Adipose tissue (tissue), 3 donors: ENCODE measurements at regions not wholly inside any gene's neighbourhood (a gene's known extent, or its start where the extent isn't known, plus 50 kb on each side); places are given as distances from the start of the nearest gene placed in this dataset.

Experiments used
- H3K27ac ChIP-seq: one replicate; pipeline ENCODE4 v1.5.1; 2013; ENCODE audit warnings: low read depth, low read length
- WGBS, 3 donors: extraction: QIAGEN DNeasy Blood & Tissue Kit; methylation state at CpG; one replicate each; pipeline ENCODE4 v1.1.7; 2013; 5-methylcytosine and 5-hydroxymethylcytosine counted together
- donor health status: healthy with polysubstance abuse.
- donor health status: Bipolar disorder and iron deficiency.
- donor health status: healthy.

DNA sequence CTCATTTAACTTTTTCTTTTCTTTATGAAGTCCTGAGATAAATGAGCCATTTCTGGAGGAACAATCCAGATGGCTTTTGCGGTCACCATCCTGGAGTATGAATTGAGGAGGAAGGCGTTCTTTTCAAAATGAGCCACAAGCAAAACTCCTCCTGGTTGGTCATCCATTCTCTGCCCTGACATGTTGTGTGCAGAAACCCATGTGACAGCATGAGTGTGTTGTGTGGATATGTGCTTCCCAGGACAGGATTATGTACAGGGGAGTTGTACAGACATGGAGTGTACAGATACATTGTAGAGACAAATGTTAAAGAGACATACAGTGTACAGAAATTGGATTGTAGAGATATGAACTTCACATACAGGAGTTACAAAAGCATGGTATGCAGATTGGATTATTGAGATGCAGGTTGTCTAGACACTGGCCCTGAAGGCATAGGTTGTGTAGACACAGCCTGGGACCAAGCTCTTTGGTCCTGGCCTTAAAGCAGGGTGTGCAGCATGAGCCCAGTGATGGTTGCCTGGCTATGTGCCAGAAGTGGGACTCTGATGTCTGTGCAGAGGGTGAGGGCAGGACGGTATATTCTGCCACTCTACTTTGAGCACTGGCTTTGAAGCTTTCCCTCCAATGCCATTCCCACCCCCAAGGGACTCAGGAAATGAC is 178.5 kb upstream of the ZBED5 start:
- WGBS, 3 donors, result 86 to 97% (median 90%) methylated on average over 3 of the region's 3 CpGs
- no peak overlapping the region for H3K27ac ChIP-seq

- H3K27ac ChIP-seq, result no peak overlapping the region
- 70 to 100% (median 89%) methylated on average over 1 of the region's 1 CpG for WGBS, 3 donors
These were observed 177.5 kb upstream of the ZBED5 start for GRCh38 chr11:11035331-11035730.

GRCh38 chr11:11034476-11034875 is 176.6 kb upstream of the ZBED5 start:
- 59 to 68% (median 61%) methylated on average over 5 of the region's 5 CpGs for WGBS, 3 donors
- H3K27ac ChIP-seq, result no peak overlapping the region

DNA sequence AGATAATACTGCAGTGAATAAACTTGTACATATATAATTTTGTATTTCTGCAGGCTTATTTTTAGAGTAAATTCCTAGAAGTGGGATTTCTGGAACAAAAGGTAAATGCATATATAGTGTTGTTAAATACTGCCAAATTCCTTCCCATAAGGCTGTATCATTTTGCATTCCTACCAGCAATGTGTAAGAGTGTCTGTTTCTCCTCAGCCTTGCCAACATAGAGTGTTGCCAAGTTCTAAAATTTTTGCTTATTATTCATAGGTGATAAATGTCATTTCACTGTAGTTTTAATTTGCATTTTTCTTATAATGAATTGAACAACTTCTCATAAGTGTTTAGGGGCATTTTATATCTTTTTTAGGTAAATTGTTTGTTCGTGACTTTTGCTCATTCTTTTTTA is 174.2 kb upstream of the ZBED5 start:
- no peak overlapping the region for H3K27ac ChIP-seq
- WGBS, 3 donors, result 76 to 93% (median 90%) methylated on average over 1 of the region's 1 CpG

DNA sequence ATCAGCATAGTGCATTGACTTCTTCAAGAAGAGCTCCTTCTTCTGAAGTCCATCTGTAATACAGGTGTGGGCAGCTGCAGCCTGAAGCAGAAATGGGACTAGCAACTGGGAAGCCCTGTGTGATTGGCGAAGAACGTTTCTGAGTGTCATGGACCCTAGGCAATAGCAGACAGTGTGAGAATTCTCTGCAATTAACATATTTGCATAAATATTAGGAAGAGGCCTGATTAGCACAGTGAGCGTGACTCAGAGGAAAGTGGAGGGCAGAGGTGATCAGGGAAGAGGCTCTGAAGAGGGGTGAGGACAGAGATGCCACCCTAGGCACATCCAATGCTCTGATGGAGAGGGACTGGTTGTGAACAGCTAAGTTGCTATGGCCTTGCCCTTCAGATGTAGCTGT is 171.2 kb upstream of the ZBED5 start:
- WGBS, 3 donors, result 85 to 94% (median 87%) methylated on average over 3 of the region's 3 CpGs
- H3K27ac ChIP-seq, result no peak overlapping the region

DNA sequence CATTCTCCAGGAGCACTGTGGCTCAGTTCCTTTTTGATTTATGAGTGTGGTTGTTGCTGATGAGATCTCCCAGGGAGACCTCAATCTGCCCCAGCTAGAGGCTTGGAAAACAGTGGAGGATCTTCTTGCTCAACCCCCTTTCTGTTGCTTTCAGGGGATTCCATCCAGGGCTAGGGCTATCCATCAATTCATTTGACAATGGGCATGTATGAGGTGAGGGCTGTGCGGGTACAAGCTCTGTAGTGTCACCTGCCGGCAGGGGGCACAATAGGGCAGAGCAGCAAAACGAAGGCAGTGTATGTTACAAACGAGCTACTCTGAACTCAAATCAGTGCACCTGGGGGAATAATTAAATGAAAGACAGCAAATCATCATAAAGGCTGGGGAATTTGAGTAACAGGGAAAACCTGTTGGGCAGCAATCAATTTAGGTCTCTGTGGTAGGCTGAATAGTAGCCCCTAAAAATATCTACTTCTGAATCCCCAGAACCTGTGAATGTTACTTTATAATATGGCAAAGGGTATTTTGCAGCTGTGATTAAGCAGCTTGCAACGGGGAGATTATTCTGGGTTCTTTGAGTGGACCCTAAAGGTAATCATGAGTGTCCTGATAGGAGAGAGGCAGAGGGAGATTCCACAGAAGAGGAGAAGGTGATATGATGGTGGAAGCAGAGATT is 170.3 kb upstream of the ZBED5 start:
- H3K27ac ChIP-seq, result no peak overlapping the region
- WGBS, 3 donors, result 20 to 26% (median 24%) methylated on average over 5 of the region's 5 CpGs

DNA sequence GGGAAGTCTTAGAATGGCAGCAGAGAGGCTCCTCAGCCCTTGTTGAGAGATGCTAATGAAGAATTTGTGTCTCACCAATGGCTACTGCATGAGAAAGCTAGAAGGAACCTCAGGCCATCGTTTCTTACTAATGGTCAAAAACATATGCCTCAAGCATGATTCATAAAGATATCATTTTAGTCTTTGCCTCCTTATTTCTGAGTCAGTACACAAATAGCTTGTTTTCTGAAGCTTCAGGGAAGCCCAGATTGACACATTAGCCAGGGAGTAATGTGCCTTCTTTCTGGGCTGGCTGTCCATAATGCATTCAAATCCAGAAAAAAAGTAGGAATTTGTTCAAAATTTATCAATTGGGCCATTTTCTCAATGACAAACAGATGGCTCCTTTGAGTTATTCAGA is 169.4 kb upstream of the ZBED5 start:
- WGBS, 3 donors, result 43 to 58% (median 57%) methylated on average over 1 of the region's 1 CpG
- H3K27ac ChIP-seq, result no peak overlapping the region

DNA sequence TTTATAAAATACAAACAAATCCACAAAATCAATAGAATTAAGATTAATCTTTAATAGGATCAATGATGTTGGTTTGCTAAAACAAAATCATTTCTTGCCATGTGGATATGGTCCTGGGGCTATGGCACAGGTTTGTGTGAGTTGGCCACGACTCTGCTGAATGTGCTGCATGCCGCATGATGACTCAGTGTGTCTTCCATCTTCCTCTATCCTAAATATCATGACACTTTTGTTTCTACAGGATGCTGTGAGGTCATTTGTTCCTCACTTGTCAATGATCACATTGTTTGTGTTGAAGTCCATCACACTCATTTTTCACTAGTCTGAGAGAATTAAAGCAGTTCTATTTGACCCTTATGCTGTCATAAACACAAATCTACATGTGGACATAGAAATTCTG is 167.2 kb upstream of the ZBED5 start:
- 68 to 75% (median 72%) methylated on average over 2 of the region's 2 CpGs for WGBS, 3 donors
- no peak overlapping the region for H3K27ac ChIP-seq

DNA sequence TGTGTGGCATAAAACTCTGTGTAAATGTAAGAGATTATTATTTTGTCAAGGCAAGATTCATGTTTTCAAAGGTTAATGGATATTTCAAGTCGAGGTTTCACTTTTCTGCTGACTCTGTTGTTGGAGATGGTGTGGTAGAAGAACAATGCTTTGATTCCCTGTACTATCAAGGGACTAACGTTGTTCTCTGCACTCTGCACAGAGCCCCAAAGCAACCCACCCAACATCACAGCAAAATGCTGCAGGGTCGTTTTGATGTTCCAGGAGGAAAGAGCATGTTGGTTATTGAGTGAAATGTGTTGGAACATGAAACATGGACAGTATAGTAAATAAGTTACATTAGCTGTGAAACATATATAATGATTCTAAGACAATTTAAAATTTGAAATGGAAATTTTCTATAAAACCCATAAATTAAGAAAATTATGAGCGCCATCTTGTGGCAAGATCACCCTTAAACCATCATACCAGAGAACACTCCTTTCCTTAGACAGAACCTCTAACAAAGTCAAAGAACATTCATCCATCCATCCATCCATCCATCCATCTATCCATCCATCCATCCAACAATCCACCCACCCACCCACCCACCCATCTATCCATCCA is 164.4 kb upstream of the ZBED5 start:
- 18% methylated on average over 4 of the region's 4 CpGs for WGBS, 3 donors
- H3K27ac ChIP-seq, result no peak overlapping the region

- WGBS, 3 donors, result 44 to 67% (median 48%) methylated on average over 4 of the region's 4 CpGs
- no peak overlapping the region for H3K27ac ChIP-seq
These were observed 163.7 kb upstream of the ZBED5 start for GRCh38 chr11:11021563-11021962.

- H3K27ac ChIP-seq, result no peak overlapping the region
- whole genome bisulfite sequencing, 3 donors, result 55 to 62% (median 62%) methylated on average over 6 of the region's 6 CpGs
These were observed 162.9 kb upstream of the ZBED5 start for GRCh38 chr11:11020747-11021149.

DNA sequence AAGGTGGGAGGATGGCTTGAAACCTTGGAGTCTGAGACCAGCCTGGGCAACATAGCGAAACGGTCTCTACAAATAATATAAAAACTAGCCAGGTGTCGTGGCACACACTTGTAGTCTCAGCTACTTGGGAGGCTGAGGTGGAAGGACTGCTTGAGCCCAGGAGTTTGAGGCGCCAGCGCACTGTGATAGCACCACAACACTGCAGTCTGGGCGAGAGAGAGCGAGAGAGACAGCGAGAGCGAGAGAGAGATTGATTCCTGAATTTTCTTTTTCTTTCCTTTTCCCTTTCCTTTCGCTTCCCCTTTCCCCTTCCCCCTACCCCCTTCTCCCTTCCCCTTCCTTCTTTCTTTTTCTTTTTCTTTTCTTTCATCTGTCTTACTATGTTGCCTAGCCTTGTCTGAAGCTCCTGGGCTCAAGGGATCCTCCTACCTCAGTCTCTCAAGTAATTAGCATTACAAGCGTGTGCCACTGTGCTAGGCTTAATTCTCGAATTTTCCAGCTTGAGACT is 162.4 kb upstream of the ZBED5 start:
- 87 to 93% (median 92%) methylated on average over 12 of the region's 12 CpGs for WGBS, 3 donors
- H3K27ac ChIP-seq, result no peak overlapping the region

- H3K27ac ChIP-seq, result no peak overlapping the region
These were observed 159.1 kb upstream of the ZBED5 start for GRCh38 chr11:11016943-11017342.

- 80 to 94% (median 89%) methylated on average over 2 of the region's 2 CpGs for WGBS, 3 donors
- H3K27ac ChIP-seq, result no peak overlapping the region
These were observed 158.2 kb upstream of the ZBED5 start for GRCh38 chr11:11016068-11016467.

GRCh38 chr11:11011617-11012016 is 153.8 kb upstream of the ZBED5 start:
- WGBS, 3 donors, result 70 to 87% (median 85%) methylated on average over 5 of the region's 5 CpGs
- H3K27ac ChIP-seq, result no peak overlapping the region

GRCh38 chr11:11010624-11011127 is 152.8 kb upstream of the ZBED5 start:
- WGBS, 3 donors, result 10 to 23% (median 15%) methylated on average over 7 of the region's 8 CpGs
- H3K27ac ChIP-seq, result no peak overlapping the region

DNA sequence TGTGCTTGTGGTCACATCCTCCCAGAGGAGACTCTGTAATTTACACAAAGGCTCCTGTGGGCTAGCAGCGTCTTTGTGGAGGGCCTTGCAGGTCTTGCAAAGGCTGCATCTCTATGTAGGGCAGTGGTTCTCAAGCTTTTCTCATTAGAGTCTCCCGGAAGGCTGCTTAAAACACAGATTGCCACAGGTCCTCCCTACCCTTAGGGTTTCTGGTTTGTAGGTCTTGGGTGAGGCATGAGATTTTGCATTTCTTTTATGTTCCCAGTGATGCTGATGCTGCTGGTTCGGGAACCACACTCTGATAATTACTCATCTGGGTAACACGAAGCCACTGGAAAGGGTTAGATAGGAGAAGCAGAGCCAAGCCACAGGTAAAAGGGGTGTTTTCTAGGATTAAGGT is 151.3 kb upstream of the ZBED5 start:
- H3K27ac ChIP-seq, result no peak overlapping the region
- whole genome bisulfite sequencing, 3 donors, result 54 to 66% (median 63%) methylated on average over 4 of the region's 4 CpGs

DNA sequence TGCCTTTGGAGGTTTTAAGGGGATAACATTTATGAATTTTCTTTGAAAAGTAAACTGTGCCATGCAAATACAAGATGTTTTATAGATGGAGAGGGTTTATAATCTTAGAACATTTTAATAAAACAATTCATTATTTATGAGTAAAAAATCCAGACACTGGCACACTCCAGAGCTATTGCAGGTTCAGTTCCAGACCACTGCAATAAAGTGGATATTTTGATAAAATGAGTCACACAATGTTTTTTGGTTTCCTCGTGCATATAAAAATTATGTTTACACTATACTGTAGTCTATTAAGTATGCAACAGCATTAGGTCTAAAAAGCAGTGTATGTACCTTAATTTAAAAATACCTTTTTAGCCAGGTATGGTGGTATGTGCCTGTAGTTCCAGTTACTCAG is 146.2 kb upstream of the ZBED5 start:
- 28 to 70% (median 52%) methylated on average over 1 of the region's 1 CpG for WGBS, 3 donors
- H3K27ac ChIP-seq, result no peak overlapping the region

DNA sequence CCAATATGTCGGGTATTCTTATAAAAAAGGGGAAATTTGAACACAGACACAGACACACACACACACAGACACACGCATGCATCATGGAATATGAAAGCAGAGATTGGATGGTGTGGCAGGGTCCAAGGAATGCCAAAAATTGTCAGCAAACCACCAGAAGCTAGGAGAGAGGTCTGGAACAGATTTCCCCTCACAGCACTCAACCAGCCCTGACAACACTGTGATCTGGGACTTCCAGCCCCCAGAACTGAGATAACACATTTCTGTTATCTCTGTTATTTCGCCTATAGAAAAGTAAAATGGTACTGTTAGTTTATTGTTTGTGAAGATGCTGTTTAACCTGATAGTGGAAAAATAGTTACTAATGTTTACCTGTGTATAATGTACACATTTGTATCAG is 145.4 kb upstream of the ZBED5 start:
- WGBS, 3 donors, result 50 to 57% (median 51%) methylated on average over 3 of the region's 3 CpGs
- no peak overlapping the region for H3K27ac ChIP-seq
